ENCODE measurements at regions not wholly inside any gene's neighbourhood (a gene's known extent, or its start where the extent isn't known, plus 50 kb on each side); places are given as distances from the start of the nearest gene placed in this dataset.

GRCh38 chr14:45678163-45678562 lies 425.2 kb upstream of the MIS18BP1 start:
- ATAC-seq (ENCODE audit: low read depth) (no peak), DNase-seq (no peak)
- H3K4me3 ChIP-seq (ENCODE audit: insufficient read depth, low read depth, low read length) = no peak overlapping the region
- H3K56ac ChIP-seq (ENCODE audit: extremely low read depth, insufficient read depth, low read length) = no peak overlapping the region
- intact Hi-C loops (cut with micrococcal nuclease) = no loop called here
- no peak overlapping the region for H3K4ac ChIP-seq (ENCODE audit: low read depth, low read length)
- no peak overlapping the region for H3K14ac ChIP-seq (replicated peaks; ENCODE audit: low read depth, low read length)
- no peak overlapping the region for H2BK120ac ChIP-seq (ENCODE audit: low read depth, low read length)
- no peak overlapping the region for H3K4me2 ChIP-seq (ENCODE audit: low read depth, low read length)
- BruUV-seq (replicated peaks) = no TSS peak
- H3K36me3 ChIP-seq (ENCODE audit: control insufficient read depth, insufficient read depth, low read length) = no peaks in the 10 kb centered on the region
- H4K91ac ChIP-seq (ENCODE audit: insufficient read depth, low read depth, low read length) = no peak overlapping the region
- ChIA-PET CTCF (interaction anchor here (0.6 kb wide), 1 partner anchor 1110 kb away, joined by 3 read pairs; no protein-coding TSS in a partner anchor), POLR2A (ENCODE audit: unreplicated experiment) (no interaction called here)
- no peak overlapping the region for H2BK15ac ChIP-seq (ENCODE audit: low read depth, low read length)
- no peaks in the 10 kb centered on the region for H3K9me3 ChIP-seq (ENCODE audit: control insufficient read depth, insufficient read depth, low read length)
- H3K9ac ChIP-seq (ENCODE audit: low read depth, low read length) = no peak overlapping the region
- no peak overlapping the region for H2AFZ ChIP-seq (replicated peaks; ENCODE audit: low read length, poor library complexity)
- no peak for TF ChIP-seq CEBPB (IDR thresholded peaks at IDR 0.05; ENCODE audit: low read depth, low read length)
- TF ChIP-seq SMC3 (IDR thresholded peaks at IDR 0.05; ENCODE audit: low read depth, low read length) = no peak
- no peak for TF ChIP-seq RCOR1 (IDR thresholded peaks at IDR 0.05; ENCODE audit: insufficient replicate concordance, low read length)
- TF ChIP-seq BHLHE40 (IDR thresholded peaks at IDR 0.05; ENCODE audit: low read depth, low read length) = no peak
- TF ChIP-seq ELK1 (IDR thresholded peaks at IDR 0.05; ENCODE audit: borderline replicate concordance, low read depth, low read length) = no peak
- TF ChIP-seq, protein P1, sequence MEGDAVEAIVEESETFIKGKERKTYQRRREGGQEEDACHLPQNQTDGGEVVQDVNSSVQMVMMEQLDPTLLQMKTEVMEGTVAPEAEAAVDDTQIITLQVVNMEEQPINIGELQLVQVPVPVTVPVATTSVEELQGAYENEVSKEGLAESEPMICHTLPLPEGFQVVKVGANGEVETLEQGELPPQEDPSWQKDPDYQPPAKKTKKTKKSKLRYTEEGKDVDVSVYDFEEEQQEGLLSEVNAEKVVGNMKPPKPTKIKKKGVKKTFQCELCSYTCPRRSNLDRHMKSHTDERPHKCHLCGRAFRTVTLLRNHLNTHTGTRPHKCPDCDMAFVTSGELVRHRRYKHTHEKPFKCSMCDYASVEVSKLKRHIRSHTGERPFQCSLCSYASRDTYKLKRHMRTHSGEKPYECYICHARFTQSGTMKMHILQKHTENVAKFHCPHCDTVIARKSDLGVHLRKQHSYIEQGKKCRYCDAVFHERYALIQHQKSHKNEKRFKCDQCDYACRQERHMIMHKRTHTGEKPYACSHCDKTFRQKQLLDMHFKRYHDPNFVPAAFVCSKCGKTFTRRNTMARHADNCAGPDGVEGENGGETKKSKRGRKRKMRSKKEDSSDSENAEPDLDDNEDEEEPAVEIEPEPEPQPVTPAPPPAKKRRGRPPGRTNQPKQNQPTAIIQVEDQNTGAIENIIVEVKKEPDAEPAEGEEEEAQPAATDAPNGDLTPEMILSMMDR (conservative IDR thresholded peaks at IDR 0.05; ENCODE audit: low read depth, low read length) = peak; percentile 21; the same call in 1 of the 2 replicates
- TF ChIP-seq FOS (IDR thresholded peaks at IDR 0.05; ENCODE audit: low read depth, low read length) = no peak
- TF ChIP-seq CHD1 (IDR thresholded peaks at IDR 0.05; ENCODE audit: low read depth, low read length) = no peak
- dilution Hi-C loops (cut with HindIII; ENCODE audit: low sequenced_read_pairs, unreplicated experiment) = no loop called here
- H3K23ac ChIP-seq (ENCODE audit: low read depth, low read length) = no peak overlapping the region
- no peaks in the 10 kb centered on the region for H3K79me1 ChIP-seq (ENCODE audit: low read depth in 1 of 2, low read length in 2 of 2)
- no peak overlapping the region for H4K8ac ChIP-seq (ENCODE audit: low read depth in 2 of 2, low read length in 2 of 2)
- no peaks in the 10 kb centered on the region for H4K20me1 ChIP-seq (ENCODE audit: insufficient read depth, low read length)
- no peak overlapping the region for H2BK20ac ChIP-seq (ENCODE audit: low read depth, low read length)
- H3K27me3 ChIP-seq (ENCODE audit: control insufficient read depth, insufficient read depth, low read length) = no peaks in the 10 kb centered on the region
- H2AK5ac ChIP-seq (ENCODE audit: low read depth, low read length) = no peak overlapping the region
- H4K5ac ChIP-seq (ENCODE audit: low read depth, low read length) = no peak overlapping the region
- no peak overlapping the region for H3K18ac ChIP-seq (ENCODE audit: low read depth, low read length)
- H3K4me1 ChIP-seq (ENCODE audit: control insufficient read depth, insufficient read depth, low read length) = no peaks in the 10 kb centered on the region
- H2AK9ac ChIP-seq (replicated peaks; ENCODE audit: low read depth, low read length, poor library complexity) = no peak overlapping the region
- H2BK5ac ChIP-seq (ENCODE audit: low read depth, low read length, poor library complexity, severe bottlenecking) = no peak overlapping the region
- in situ Hi-C loops (cut with MboI; ENCODE audit: low sequenced_read_pairs) = no loop called here
- H3K9me1 ChIP-seq (ENCODE audit: insufficient read depth, low read length) = no peaks in the 10 kb centered on the region
- no peak overlapping the region for H3K27ac ChIP-seq (ENCODE audit: insufficient read depth, low read length)
